Upper lobe of left lung (tissue), 6 donors: ENCODE measurements at regions not wholly inside any gene's neighbourhood (a gene's known extent, or its start where the extent isn't known, plus 50 kb on each side); places are given as distances from the start of the nearest gene placed in this dataset.

Experiments used
- ATAC-seq, 2 donors: fragments of 200-7000 bp; cut with Tn5 transposase; one replicate each; pipeline ENCODE4 v1.9.1; 2022; ENCODE audit warnings: mild to moderate bottlenecking in 2 of 2, moderate library complexity in 2 of 2; ENCODE audit not compliant: low FRiP score in 2 of 2
- DNase-seq, 2 donors: peaks; one replicate each; pipeline ENCODE4 v3.0.0-alpha.2; 2019 to 2020
- H3K27ac ChIP-seq, 4 donors: fragments of 200-600 bp; sonication (generic); one replicate each; pipeline ENCODE4 v1.5.1; 2016 to 2019
- H3K27me3 ChIP-seq, 4 donors: fragments of 200-600 bp; sonication (generic); one replicate each; pipeline ENCODE4 v1.5.1; 2017 to 2019
- H3K36me3 ChIP-seq, 4 donors: fragments of 200-600 bp; sonication (generic); one replicate each; pipeline ENCODE4 v1.5.1; 2016 to 2019
- H3K4me1 ChIP-seq, 4 donors: fragments of 200-600 bp; sonication (generic); one replicate each; pipeline ENCODE4 v1.5.1; 2018 to 2019
- H3K4me3 ChIP-seq, 4 donors: fragments of 200-600 bp; sonication (generic); one replicate each; pipeline ENCODE4 v1.5.1; 2017 to 2019; ENCODE audit warnings: mild to moderate bottlenecking in 2 of 4, moderate library complexity in 1 of 4
- H3K9me3 ChIP-seq, 4 donors: fragments of 200-600 bp; sonication (generic); one replicate each; pipeline ENCODE4 v1.5.1; 2018 to 2019
- EP300 ChIP-seq, 4 donors: sonication (generic); formaldehyde crosslinking; IDR thresholded peaks; one replicate each; pipeline ENCODE4 v1.5.1; 2017; ENCODE audit warnings: antibody characterized with exemption in 4 of 4, control low read depth in 2 of 4
- POLR2A ChIP-seq, 4 donors: fragments of 450-650 bp; IDR thresholded peaks; one replicate each; pipeline ENCODE4 v1.5.1; 2016 to 2017; ENCODE audit warnings: antibody characterized with exemption in 4 of 4, mild to moderate bottlenecking in 2 of 4
- POLR2AphosphoS5 ChIP-seq, 2 donors: sonication (generic); formaldehyde crosslinking; IDR thresholded peaks; one replicate each; pipeline ENCODE4 v1.5.1; 2017; ENCODE audit warnings: antibody characterized with exemption in 2 of 2
- WGBS, 2 donors: methylation state at CpG; one replicate each; pipeline ENCODE4 v1.1.5; 2017 to 2018; 5-methylcytosine and 5-hydroxymethylcytosine counted together
- TF ChIP-seq, protein P1 (sequence below), 6 experiments: fragments of 450-650 bp in 4 of 6; fragments of 200-600 bp in 2 of 6; sonication (generic) in 2 of 6; IDR thresholded peaks; one replicate each; pipeline ENCODE4 v1.5.1; 2016 to 2019; ENCODE audit warnings: antibody characterized with exemption in 6 of 6
- donor health status: DM: no; HTN: no; CAD: no; lungs with moderate emphysema.
- donor health status: DM: no; HTN: yes; CAD: no; lungs with severe emphysema.

DNA sequence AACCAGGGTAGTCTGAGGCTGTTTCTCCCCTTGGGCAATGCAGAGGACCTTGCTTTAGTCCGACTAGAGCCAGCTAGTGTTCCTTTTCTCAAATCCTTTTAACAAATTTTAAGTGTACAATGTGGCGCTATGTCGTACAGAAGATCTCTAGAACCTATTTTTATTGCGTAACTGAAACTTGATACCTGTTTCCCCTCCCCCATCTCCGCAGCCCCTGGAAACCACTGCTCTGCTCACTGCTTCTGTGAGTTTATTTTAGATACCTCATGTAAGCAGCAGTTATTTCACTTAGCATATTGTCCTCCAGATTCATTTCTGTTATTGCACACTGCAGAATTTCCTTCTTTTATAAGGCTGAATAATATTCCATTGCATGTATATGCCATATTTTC, 1092.3 kb downstream of the AACS start:
- Histone ChIP-seq H3K4me1 (no peaks in the 10 kb centered on the region), H3K27me3 (no peaks in the 10 kb centered on the region), H3K9me3 (no peaks in the 10 kb centered on the region), H3K4me3 (no peak overlapping the region), H3K27ac (no peak overlapping the region), H3K36me3 (no peaks in the 10 kb centered on the region)
- DNase-seq (no peak), ATAC-seq (no peak)
- 77 to 79% methylated on average over 5 of the region's 5 CpGs for WGBS, 2 donors
- TF ChIP-seq POLR2A (IDR thresholded peaks at IDR 0.05) (no peak), EP300 (IDR thresholded peaks at IDR 0.05) (no peak), POLR2AphosphoS5 (IDR thresholded peaks at IDR 0.05) (no peak)
- TF ChIP-seq, protein P1, sequence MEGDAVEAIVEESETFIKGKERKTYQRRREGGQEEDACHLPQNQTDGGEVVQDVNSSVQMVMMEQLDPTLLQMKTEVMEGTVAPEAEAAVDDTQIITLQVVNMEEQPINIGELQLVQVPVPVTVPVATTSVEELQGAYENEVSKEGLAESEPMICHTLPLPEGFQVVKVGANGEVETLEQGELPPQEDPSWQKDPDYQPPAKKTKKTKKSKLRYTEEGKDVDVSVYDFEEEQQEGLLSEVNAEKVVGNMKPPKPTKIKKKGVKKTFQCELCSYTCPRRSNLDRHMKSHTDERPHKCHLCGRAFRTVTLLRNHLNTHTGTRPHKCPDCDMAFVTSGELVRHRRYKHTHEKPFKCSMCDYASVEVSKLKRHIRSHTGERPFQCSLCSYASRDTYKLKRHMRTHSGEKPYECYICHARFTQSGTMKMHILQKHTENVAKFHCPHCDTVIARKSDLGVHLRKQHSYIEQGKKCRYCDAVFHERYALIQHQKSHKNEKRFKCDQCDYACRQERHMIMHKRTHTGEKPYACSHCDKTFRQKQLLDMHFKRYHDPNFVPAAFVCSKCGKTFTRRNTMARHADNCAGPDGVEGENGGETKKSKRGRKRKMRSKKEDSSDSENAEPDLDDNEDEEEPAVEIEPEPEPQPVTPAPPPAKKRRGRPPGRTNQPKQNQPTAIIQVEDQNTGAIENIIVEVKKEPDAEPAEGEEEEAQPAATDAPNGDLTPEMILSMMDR (IDR thresholded peaks at IDR 0.05): no peak

DNA sequence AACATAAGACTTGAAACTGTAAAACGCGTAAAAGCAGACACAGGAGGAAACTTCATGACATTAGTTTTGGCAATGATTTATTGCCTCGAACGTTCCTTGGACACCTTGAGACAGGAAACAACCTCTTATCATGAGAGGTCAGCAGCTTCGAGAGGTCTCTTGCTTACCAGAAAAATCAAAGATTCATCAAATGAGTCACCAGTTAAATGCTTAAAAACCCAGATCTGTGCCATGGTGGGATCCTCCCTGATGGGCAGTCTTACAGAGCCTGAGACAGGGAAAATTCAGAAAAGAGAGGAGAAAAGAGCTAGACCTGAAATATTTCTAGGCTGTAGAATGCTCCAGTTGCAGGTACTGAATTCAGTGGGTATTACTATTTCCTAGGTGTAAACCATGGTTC, 1093.9 kb downstream of the AACS start:
- no peak overlapping the region for H3K4me3 ChIP-seq
- TF ChIP-seq POLR2A (IDR thresholded peaks at IDR 0.05): no peak
- TF ChIP-seq EP300 (IDR thresholded peaks at IDR 0.05): no peak
- H3K9me3 ChIP-seq: no peaks in the 10 kb centered on the region
- DNase-seq (no peak), ATAC-seq (no peak)
- H3K27ac ChIP-seq: no peak overlapping the region
- 38% methylated on average over 5 of the region's 5 CpGs for WGBS, 2 donors
- no peaks in the 10 kb centered on the region for H3K27me3 ChIP-seq
- no peaks in the 10 kb centered on the region for H3K36me3 ChIP-seq
- no peaks in the 10 kb centered on the region for H3K4me1 ChIP-seq

DNA sequence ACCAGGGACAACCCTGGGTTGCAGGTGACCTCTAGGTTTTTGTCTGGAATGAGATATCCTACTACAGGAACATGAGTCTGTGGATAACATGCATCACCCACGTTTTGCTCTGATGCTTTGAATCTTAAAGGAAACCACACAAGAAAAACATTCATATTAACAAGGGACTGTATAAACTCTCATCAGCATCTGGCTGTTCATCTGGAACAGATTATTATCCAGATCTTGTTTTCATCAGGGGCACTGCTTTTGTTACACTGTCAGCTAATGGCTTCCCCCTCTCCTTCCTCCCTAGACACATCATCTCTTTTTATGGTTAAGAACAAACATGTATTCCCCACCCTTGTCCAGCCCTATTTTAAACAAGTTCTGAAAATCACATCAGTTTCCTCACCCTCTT, 1095.7 kb downstream of the AACS start:
- DNase-seq (no peak), ATAC-seq (no peak)
- Histone ChIP-seq H3K36me3 (no peaks in the 10 kb centered on the region), H3K4me1 (no peaks in the 10 kb centered on the region), H3K4me3 (no peak overlapping the region), H3K27ac (no peak overlapping the region), H3K9me3 (no peaks in the 10 kb centered on the region), H3K27me3 (no peaks in the 10 kb centered on the region)
- WGBS, 2 donors: 23 to 63% methylated on average over 1 of the region's 1 CpG
- no peak for TF ChIP-seq POLR2A (IDR thresholded peaks at IDR 0.05)
- no peak for TF ChIP-seq EP300 (IDR thresholded peaks at IDR 0.05)

DNA sequence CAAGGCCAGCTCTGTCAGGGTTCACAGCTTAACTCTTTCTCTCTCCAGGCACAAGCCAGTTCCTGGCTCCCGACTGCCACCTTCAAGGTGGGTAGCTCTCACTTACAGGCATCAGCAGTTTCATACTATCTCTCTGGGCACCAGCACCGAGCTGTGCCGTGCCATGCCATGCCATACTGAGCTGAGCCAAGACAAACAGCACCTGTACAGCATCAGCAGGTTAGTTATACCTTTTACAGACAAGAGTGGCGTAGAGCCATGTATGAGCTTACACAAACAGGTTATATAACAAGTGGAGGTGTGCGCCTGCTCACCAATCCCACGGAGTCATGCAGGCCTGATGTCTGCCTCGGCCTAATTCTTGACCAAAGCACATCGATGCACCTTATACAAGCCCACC, 1098.7 kb downstream of the AACS start:
- Histone ChIP-seq H3K27me3 (no peaks in the 10 kb centered on the region), H3K4me1 (no peaks in the 10 kb centered on the region), H3K27ac (no peak overlapping the region), H3K4me3 (no peak overlapping the region), H3K9me3 (no peaks in the 10 kb centered on the region), H3K36me3 (no peaks in the 10 kb centered on the region)
- 90 to 96% methylated on average over 8 of the region's 8 CpGs for WGBS, 2 donors
- no peak for ATAC-seq
- no peak for DNase-seq
- TF ChIP-seq POLR2AphosphoS5 (IDR thresholded peaks at IDR 0.05): no peak
- TF ChIP-seq POLR2A (IDR thresholded peaks at IDR 0.05): no peak
- no peak for TF ChIP-seq EP300 (IDR thresholded peaks at IDR 0.05)
- TF ChIP-seq, protein P1 (IDR thresholded peaks at IDR 0.05): no peak

DNA sequence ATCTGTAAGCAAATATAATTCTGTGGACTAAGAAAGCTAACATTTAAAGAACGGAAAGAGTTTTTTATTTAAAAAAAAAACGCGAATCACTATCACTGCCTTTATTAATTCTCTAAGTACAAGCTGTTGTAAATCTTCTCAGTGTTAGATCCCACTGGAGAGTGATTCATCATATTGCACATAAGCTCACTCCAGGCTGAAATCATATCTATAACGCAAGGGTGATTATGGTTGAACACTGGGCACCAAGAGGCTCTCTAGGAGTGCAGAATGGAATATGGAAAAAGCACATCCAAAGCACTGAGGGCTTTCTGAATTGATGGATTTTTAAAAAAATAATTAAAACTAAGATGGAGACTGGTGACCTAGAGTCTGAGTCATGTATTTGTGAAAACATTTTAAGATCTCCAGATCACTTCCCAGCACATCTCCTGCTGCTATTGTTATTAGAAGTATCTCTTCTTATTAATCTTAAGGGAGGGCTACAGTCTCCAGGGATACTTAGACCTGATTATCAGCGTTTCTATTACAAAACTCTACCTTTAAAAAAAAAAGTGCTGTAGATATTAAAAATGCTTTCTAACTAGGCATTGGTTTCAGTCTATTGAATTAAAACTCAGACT, 1106.8 kb downstream of the AACS start:
- Histone ChIP-seq H3K9me3 (no peaks in the 10 kb centered on the region), H3K36me3 (no peaks in the 10 kb centered on the region)
- WGBS, 2 donors: 82 to 93% methylated on average over 5 of the region's 5 CpGs

More for the DNA sequence above, 1106.8 kb downstream of the AACS start:
- no peak for DNase-seq
- Histone ChIP-seq H3K27ac (no peak overlapping the region), H3K27me3 (no peaks in the 10 kb centered on the region), H3K4me3 (no peak overlapping the region), H3K4me1 (no peaks in the 10 kb centered on the region)
- no peak for ATAC-seq
- TF ChIP-seq EP300 (IDR thresholded peaks at IDR 0.05): no peak
- TF ChIP-seq, protein P1 (IDR thresholded peaks at IDR 0.05): no peak
- no peak for TF ChIP-seq POLR2AphosphoS5 (IDR thresholded peaks at IDR 0.05)
- TF ChIP-seq POLR2A (IDR thresholded peaks at IDR 0.05): no peak
